ENCODE measurements at regions not wholly inside any gene's neighbourhood (a gene's known extent, or its start where the extent isn't known, plus 50 kb on each side); places are given as distances from the start of the nearest gene placed in this dataset.

DNA sequence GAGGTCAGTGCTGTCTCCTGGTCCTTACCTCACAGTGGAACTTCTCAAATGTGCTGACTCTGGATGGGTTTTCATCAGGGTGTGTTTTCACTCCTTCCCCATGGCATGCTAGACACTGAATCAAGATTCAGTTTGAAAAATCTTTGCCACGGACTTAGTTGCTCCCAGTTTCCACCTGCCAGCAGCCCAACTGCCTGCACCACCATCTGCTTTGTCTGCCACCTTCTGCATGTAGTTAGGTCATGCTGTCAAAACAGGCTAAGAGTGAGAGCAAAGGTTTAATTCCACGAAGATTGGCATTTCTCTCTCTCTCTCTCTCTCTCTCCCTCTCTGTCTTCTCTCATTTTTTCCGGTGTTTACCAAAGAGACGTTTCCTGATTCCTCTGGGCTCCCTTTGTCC is 258.0 kb upstream of the EDNRA start:
- intact Hi-C loops (cut with DNase I; ENCODE audit: low total_unique reads): no loop called here
- no peak for TF ChIP-seq POLR2AphosphoS5 (IDR thresholded peaks at IDR 0.05)
- TF ChIP-seq, protein P1, sequence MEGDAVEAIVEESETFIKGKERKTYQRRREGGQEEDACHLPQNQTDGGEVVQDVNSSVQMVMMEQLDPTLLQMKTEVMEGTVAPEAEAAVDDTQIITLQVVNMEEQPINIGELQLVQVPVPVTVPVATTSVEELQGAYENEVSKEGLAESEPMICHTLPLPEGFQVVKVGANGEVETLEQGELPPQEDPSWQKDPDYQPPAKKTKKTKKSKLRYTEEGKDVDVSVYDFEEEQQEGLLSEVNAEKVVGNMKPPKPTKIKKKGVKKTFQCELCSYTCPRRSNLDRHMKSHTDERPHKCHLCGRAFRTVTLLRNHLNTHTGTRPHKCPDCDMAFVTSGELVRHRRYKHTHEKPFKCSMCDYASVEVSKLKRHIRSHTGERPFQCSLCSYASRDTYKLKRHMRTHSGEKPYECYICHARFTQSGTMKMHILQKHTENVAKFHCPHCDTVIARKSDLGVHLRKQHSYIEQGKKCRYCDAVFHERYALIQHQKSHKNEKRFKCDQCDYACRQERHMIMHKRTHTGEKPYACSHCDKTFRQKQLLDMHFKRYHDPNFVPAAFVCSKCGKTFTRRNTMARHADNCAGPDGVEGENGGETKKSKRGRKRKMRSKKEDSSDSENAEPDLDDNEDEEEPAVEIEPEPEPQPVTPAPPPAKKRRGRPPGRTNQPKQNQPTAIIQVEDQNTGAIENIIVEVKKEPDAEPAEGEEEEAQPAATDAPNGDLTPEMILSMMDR (IDR thresholded peaks at IDR 0.05 in 8 of 11, conservative IDR thresholded peaks at IDR 0.05 in 3 of 11): no peak
- TF ChIP-seq POLR2A (IDR thresholded peaks at IDR 0.05): no peak
- H3K4me3 ChIP-seq: no peak overlapping the region
- H3K9me3 ChIP-seq: no peaks in the 10 kb centered on the region
- DNase-seq: no peak
- H3K36me3 ChIP-seq: no peaks in the 10 kb centered on the region
- no peaks in the 10 kb centered on the region for H3K27me3 ChIP-seq (replicated peaks in 1 of 7)
- 55 to 84% (median 68%) methylated on average over 4 of the region's 4 CpGs for WGBS, 5 donors
- no peaks in the 10 kb centered on the region for H3K4me1 ChIP-seq
- H3K27ac ChIP-seq: no peak overlapping the region

DNA sequence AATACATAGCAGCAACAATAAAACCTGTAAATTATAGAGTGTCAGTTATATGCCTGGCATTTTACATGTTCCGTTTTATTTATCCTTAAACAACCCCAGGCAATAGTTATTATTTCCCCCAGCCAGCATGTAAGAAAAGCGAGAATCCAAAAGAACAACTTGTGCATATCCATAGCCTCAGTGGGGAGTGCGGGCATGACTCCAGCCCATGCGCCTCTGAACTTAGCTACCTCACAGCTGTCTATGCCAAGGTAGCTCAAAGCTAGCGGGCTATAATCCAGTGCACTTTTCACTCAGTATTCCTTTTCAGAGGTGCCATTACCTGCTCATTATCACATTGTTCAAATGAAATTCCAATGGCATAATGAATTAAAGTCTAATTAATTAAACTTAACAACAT is 257.3 kb upstream of the EDNRA start:
- H3K36me3 ChIP-seq: no peaks in the 10 kb centered on the region
- no peaks in the 10 kb centered on the region for H3K27me3 ChIP-seq (replicated peaks in 1 of 7)
- no peaks in the 10 kb centered on the region for H3K9me3 ChIP-seq
- H3K4me1 ChIP-seq: no peaks in the 10 kb centered on the region
- TF ChIP-seq, protein P1 (IDR thresholded peaks at IDR 0.05 in 8 of 11, conservative IDR thresholded peaks at IDR 0.05 in 3 of 11): no peak
- TF ChIP-seq POLR2A (IDR thresholded peaks at IDR 0.05) (no peak), POLR2AphosphoS5 (IDR thresholded peaks at IDR 0.05) (no peak)
- DNase-seq: no peak
- intact Hi-C loops (cut with DNase I; ENCODE audit: low total_unique reads): no loop called here
- H3K4me3 ChIP-seq: no peak overlapping the region
- no peak overlapping the region for H3K27ac ChIP-seq
- WGBS, 5 donors: 87 to 92% (median 90%) methylated on average over 5 of the region's 5 CpGs

DNA sequence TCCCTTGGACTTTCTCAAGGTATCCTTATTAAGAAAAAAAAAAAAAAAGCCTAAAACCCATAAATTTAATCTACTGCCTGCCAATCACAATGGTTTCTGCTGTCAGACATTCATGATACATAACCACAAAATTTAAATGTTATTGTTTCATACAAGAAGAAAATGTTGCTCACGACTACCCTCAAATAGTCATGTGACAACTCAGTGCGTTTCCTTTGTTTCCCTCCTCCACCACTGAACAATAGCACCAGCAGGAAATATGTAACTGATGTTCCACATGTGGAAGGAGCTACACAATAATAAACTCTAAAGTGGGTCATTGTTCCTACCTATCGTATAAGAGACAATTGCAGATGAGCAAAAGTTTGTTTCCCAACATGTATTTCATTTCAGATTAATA is 244.1 kb upstream of the EDNRA start:
- DNase-seq: no peak
- TF ChIP-seq POLR2AphosphoS5 (IDR thresholded peaks at IDR 0.05) (no peak), POLR2A (IDR thresholded peaks at IDR 0.05) (no peak)
- TF ChIP-seq, protein P1 (IDR thresholded peaks at IDR 0.05 in 8 of 11, conservative IDR thresholded peaks at IDR 0.05 in 3 of 11): no peak
- H3K27me3 ChIP-seq (replicated peaks in 1 of 7): no peaks in the 10 kb centered on the region
- no peaks in the 10 kb centered on the region for H3K36me3 ChIP-seq
- intact Hi-C loops (cut with DNase I; ENCODE audit: low total_unique reads): no loop called here
- no peaks in the 10 kb centered on the region for H3K4me1 ChIP-seq
- 35 to 47% (median 39%) methylated on average over 3 of the region's 3 CpGs for WGBS, 5 donors
- no peak overlapping the region for H3K4me3 ChIP-seq
- H3K9me3 ChIP-seq: no peaks in the 10 kb centered on the region
- no peak overlapping the region for H3K27ac ChIP-seq

DNA sequence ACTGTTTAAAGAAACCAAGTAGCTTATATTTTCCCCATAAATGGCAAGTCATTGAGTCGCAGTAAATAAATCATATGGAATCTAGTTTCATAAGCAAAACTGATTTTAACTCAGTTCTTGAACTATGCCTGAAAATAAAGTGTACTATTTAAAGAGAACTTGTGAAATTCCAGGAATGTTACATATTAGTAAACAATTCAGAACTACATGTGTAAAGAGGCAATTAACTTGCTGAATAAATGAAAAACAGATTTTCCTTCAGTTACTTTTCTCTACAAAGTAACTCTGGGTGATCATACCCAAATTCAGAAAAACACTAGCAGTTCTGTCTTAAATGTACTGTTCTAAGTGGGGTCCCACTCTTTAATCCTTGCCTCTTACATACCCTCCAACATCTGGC is 236.1 kb upstream of the EDNRA start:
- WGBS, 5 donors: 0 to 2% (median 0%) methylated on average over 1 of the region's 1 CpG
- intact Hi-C loops (cut with DNase I; ENCODE audit: low total_unique reads): no loop called here
- H3K27ac ChIP-seq: no peak overlapping the region
- no peaks in the 10 kb centered on the region for H3K27me3 ChIP-seq (replicated peaks in 1 of 7)
- no peak overlapping the region for H3K4me3 ChIP-seq
- no peaks in the 10 kb centered on the region for H3K36me3 ChIP-seq
- DNase-seq: no peak
- H3K4me1 ChIP-seq: no peaks in the 10 kb centered on the region
- no peaks in the 10 kb centered on the region for H3K9me3 ChIP-seq
- no peak for TF ChIP-seq POLR2A (IDR thresholded peaks at IDR 0.05)
- TF ChIP-seq, protein P1 (IDR thresholded peaks at IDR 0.05 in 8 of 11, conservative IDR thresholded peaks at IDR 0.05 in 3 of 11): no peak
- no peak for TF ChIP-seq POLR2AphosphoS5 (IDR thresholded peaks at IDR 0.05)
